Spleen (tissue), 11 donors: ENCODE measurements at regions not wholly inside any gene's neighbourhood (a gene's known extent, or its start where the extent isn't known, plus 50 kb on each side); places are given as distances from the start of the nearest gene placed in this dataset.

Experiments
- DNase-seq: peaks from one replicate; pipeline ENCODE4 v3.0.0-alpha.2; 2020
- H3K27ac ChIP-seq, 8 donors: fragments of 200-600 bp; sonication (generic) in 7 of 8; 1 replicate in 4 of 8; 2 replicates in 4 of 8; pipeline versions ENCODE4 v1.5.0 to v1.8.0; 2016 to 2021; ENCODE audit warnings: inconsistent platforms in 4 of 8, mild to moderate bottlenecking in 4 of 8, moderate library complexity in 1 of 8
- H3K27me3 ChIP-seq, 7 donors: fragments of 200-600 bp; sonication (generic) in 6 of 7; replicated peaks in 1 of 7; 1 replicate in 4 of 7; 2 replicates in 3 of 7; pipeline versions ENCODE4 v1.5.0 to v1.8.0; 2016 to 2021; ENCODE audit warnings: inconsistent platforms in 3 of 7, mild to moderate bottlenecking in 1 of 7
- H3K36me3 ChIP-seq, 6 donors: fragments of 200-600 bp; sonication (generic) in 5 of 6; 1 replicate in 4 of 6; 2 replicates in 2 of 6; pipeline versions ENCODE4 v1.5.0 to v1.8.0; 2016 to 2021; ENCODE audit warnings: inconsistent platforms in 2 of 6
- H3K4me1 ChIP-seq, 6 donors: fragments of 200-600 bp; sonication (generic) in 5 of 6; 1 replicate in 3 of 6; 2 replicates in 3 of 6; pipeline versions ENCODE4 v1.5.0 to v1.8.0; 2016 to 2021; ENCODE audit warnings: inconsistent platforms in 3 of 6
- H3K4me3 ChIP-seq, 8 donors: fragments of 200-600 bp; sonication (generic) in 7 of 8; 1 replicate in 4 of 8; 2 replicates in 4 of 8; pipeline versions ENCODE4 v1.5.0 to v1.8.0; 2016 to 2021; ENCODE audit warnings: inconsistent platforms in 4 of 8, mild to moderate bottlenecking in 4 of 8, moderate library complexity in 2 of 8
- H3K9me3 ChIP-seq, 8 donors: fragments of 200-600 bp; sonication (generic) in 7 of 8; 1 replicate in 4 of 8; 2 replicates in 4 of 8; pipeline versions ENCODE4 v1.5.0 to v1.8.0; 2016 to 2021; ENCODE audit warnings: inconsistent platforms in 4 of 8
- POLR2A ChIP-seq, 3 donors: fragments of 450-650 bp; IDR thresholded peaks; one replicate each; pipeline ENCODE4 v1.5.1; 2017; ENCODE audit warnings: antibody characterized with exemption in 3 of 3, mild to moderate bottlenecking in 1 of 3
- POLR2AphosphoS5 ChIP-seq, 3 donors: sonication (generic); formaldehyde crosslinking; IDR thresholded peaks; one replicate each; pipeline ENCODE4 v1.5.1; 2017; ENCODE audit warnings: antibody characterized with exemption in 3 of 3
- WGBS, 5 donors: extraction: QIAGEN DNeasy Blood & Tissue Kit in 3 of 5; methylation state at CpG; one replicate each; pipeline versions ENCODE4 v1.1.5 to v1.1.7; 2013 to 2018; 5-methylcytosine and 5-hydroxymethylcytosine counted together
- intact Hi-C: fragments of 100-400 bp; cut with DNase I; formaldehyde crosslinking; loops from one replicate; pipeline ENCODE4 v1.15.0; 2023; ENCODE audit warnings: low total_unique reads
- TF ChIP-seq, protein P1 (sequence below), 11 experiments: fragments of 200-600 bp in 7 of 11; fragments of 450-650 bp in 4 of 11; sonication (generic) in 4 of 11; IDR thresholded peaks in 8 of 11; conservative IDR thresholded peaks in 3 of 11; 1 replicate in 7 of 11; 2 replicates in 4 of 11; pipeline versions ENCODE4 v1.4.0 to v1.8.0; 2016 to 2021; ENCODE audit warnings: antibody characterized with exemption in 11 of 11, inconsistent platforms in 4 of 11, mild to moderate bottlenecking in 1 of 11
- donor health status: healthy with polysubstance abuse.
- donor health status: DM: no; HTN: no; CAD: no; lungs with moderate emphysema.
- donor health status: DM: no; HTN: no; CAD: no.
- donor health status: Bipolar disorder and iron deficiency.
- donor health status: healthy.
- donor health status: DM: no; HTN: no; CAD: no.
- donor health status: DM: yes; HTN: yes; CAD: no.

DNA sequence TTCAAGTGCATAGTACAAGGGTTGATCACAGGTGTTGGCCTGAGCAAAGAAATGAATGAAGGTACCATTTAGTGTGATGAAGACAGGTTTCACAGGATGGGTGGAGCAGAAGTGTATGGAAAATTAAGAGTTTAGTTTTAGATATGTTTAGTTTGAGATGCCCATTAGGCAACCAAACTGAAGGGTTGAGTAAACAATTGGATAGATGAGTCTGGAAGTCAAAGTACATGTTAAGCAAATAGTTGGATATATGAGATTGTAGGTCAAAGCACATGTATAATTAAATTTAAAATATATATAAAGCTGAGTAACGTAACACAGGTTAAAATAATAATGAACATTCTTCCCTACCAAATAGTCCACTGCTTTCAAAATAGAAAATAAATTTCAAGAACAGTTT is 237.1 kb upstream of the PCSK5 start:
- WGBS, 5 donors: 73 to 89% (median 82%) methylated on average over 1 of the region's 1 CpG
- TF ChIP-seq, protein P1, sequence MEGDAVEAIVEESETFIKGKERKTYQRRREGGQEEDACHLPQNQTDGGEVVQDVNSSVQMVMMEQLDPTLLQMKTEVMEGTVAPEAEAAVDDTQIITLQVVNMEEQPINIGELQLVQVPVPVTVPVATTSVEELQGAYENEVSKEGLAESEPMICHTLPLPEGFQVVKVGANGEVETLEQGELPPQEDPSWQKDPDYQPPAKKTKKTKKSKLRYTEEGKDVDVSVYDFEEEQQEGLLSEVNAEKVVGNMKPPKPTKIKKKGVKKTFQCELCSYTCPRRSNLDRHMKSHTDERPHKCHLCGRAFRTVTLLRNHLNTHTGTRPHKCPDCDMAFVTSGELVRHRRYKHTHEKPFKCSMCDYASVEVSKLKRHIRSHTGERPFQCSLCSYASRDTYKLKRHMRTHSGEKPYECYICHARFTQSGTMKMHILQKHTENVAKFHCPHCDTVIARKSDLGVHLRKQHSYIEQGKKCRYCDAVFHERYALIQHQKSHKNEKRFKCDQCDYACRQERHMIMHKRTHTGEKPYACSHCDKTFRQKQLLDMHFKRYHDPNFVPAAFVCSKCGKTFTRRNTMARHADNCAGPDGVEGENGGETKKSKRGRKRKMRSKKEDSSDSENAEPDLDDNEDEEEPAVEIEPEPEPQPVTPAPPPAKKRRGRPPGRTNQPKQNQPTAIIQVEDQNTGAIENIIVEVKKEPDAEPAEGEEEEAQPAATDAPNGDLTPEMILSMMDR (IDR thresholded peaks at IDR 0.05 in 8 of 11, conservative IDR thresholded peaks at IDR 0.05 in 3 of 11): no peak
- TF ChIP-seq POLR2AphosphoS5 (IDR thresholded peaks at IDR 0.05) (no peak), POLR2A (IDR thresholded peaks at IDR 0.05) (no peak)
- no peak overlapping the region for H3K27ac ChIP-seq
- H3K4me1 ChIP-seq: no peaks in the 10 kb centered on the region
- DNase-seq: no peak
- peaks cover 0 to 14% (median 0%) of the 10 kb centered on the region in 8 donors for H3K9me3 ChIP-seq
- intact Hi-C loops: no loop called here
- no peaks in the 10 kb centered on the region for H3K36me3 ChIP-seq
- H3K4me3 ChIP-seq: no peak overlapping the region
- H3K27me3 ChIP-seq: no peaks in the 10 kb centered on the region

DNA sequence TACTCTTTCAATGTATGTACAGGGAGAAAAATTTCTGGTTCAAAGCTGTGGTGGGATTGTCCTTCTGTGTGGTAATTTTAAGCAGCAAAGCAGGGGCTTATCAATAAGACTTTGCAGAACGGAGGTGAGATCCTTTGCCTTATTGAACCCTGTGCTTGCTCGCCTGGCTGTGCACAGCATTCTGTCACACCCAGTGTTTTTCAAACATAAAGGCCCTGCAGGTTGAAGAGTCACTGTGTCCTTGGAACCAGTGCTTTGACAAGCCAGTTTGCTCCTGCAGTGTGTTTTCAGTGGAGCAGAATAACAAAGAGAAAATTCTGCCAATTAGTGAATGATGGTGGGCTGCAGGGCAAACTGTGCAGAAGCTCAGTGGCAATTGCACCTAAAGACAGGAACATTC is 236.7 kb upstream of the PCSK5 start:
- no peak overlapping the region for H3K4me3 ChIP-seq
- no peak for TF ChIP-seq POLR2A (IDR thresholded peaks at IDR 0.05)
- TF ChIP-seq, protein P1 (IDR thresholded peaks at IDR 0.05 in 8 of 11, conservative IDR thresholded peaks at IDR 0.05 in 3 of 11): no peak
- no peak for TF ChIP-seq POLR2AphosphoS5 (IDR thresholded peaks at IDR 0.05)
- no peaks in the 10 kb centered on the region for H3K27me3 ChIP-seq
- H3K36me3 ChIP-seq: no peaks in the 10 kb centered on the region
- 84 to 94% (median 92%) methylated on average over 2 of the region's 2 CpGs for WGBS, 5 donors
- no peak overlapping the region for H3K27ac ChIP-seq
- DNase-seq: no peak
- intact Hi-C loops: no loop called here
- H3K4me1 ChIP-seq: no peaks in the 10 kb centered on the region
- peaks cover 0 to 14% (median 0%) of the 10 kb centered on the region in 8 donors for H3K9me3 ChIP-seq

DNA sequence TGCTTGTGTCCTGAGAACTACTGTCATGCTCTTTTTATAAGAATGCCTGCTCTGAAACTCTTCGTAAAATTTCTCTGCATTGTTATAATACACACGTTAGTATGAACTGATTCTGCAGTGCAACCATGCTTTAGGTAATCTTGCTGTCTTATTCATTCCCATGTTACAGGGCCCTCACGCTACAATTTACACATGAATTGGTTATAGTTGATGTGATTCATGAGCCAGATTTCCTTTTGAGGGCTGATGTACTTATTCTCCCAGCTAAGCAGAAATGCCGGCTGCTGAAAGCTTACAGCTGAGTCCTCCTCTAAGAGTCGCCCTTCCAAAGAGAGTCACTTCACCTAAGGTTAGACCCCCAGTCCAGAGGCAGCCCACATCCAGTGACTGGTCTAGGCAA is 233.5 kb upstream of the PCSK5 start:
- WGBS, 5 donors: 71 to 86% (median 80%) methylated on average over 5 of the region's 5 CpGs
- intact Hi-C loops: no loop called here
- Histone ChIP-seq H3K4me1 (no peaks in the 10 kb centered on the region), H3K36me3 (no peaks in the 10 kb centered on the region), H3K4me3 (no peak overlapping the region), H3K27me3 (no peaks in the 10 kb centered on the region), H3K9me3 (peaks cover 0 to 6% (median 0%) of the 10 kb centered on the region in 8 donors), H3K27ac (no peak overlapping the region)
- TF ChIP-seq POLR2A (IDR thresholded peaks at IDR 0.05) (no peak), POLR2AphosphoS5 (IDR thresholded peaks at IDR 0.05) (no peak)
- DNase-seq: no peak

DNA sequence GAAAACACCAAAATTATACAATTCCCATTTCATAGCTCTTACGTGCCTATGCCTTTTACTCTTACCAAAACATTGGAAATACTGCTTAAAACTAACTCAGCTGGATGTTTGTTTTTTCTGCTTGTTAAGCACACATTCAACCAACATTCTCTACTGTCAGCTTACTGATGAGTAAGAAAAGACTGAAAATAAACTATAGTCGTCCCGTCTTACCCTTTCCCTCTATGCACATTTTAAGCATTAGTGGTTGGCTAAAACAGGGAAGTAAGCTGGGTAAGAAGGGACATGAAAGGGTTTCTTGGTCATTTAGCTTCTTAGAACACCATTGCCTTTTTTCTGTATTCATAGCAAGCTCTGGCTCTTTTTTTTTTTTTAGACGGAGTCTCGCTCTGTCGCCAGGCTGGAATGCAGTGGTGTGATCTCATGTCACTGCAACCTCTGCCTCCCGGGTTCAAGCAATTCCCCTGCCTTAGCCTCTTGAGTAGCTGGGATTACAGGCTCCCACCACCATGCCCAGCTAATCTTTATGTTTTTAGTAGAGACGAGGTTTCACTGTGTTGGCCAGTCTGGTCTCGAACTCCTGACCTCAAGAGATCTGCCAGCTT is 232.1 kb upstream of the PCSK5 start:
- intact Hi-C loops: no loop called here

More for the DNA sequence above, 232.1 kb upstream of the PCSK5 start:
- Histone ChIP-seq H3K27ac (no peak overlapping the region), H3K27me3 (no peaks in the 10 kb centered on the region), H3K4me1 (no peaks in the 10 kb centered on the region), H3K9me3 (peaks cover 0 to 6% (median 0%) of the 10 kb centered on the region in 8 donors), H3K4me3 (no peak overlapping the region), H3K36me3 (no peaks in the 10 kb centered on the region)
- no peak for TF ChIP-seq POLR2AphosphoS5 (IDR thresholded peaks at IDR 0.05)
- TF ChIP-seq, protein P1 (IDR thresholded peaks at IDR 0.05 in 8 of 11, conservative IDR thresholded peaks at IDR 0.05 in 3 of 11): no peak
- no peak for TF ChIP-seq POLR2A (IDR thresholded peaks at IDR 0.05)
- 73 to 90% (median 87%) methylated on average over 9 of the region's 9 CpGs for WGBS, 5 donors
- no peak for DNase-seq
